Liver (tissue), 8 donors: ENCODE measurements at regions not wholly inside any gene's neighbourhood (a gene's known extent, or its start where the extent isn't known, plus 50 kb on each side); places are given as distances from the start of the nearest gene placed in this dataset.

Source experiments
- DNase-seq: peaks from one replicate; pipeline ENCODE4 v3.0.0-alpha.2; 2017; ENCODE audit warnings: low spot score
- H3K27ac ChIP-seq, 2 donors: one replicate each; pipeline ENCODE4 v1.7.0; 2013; ENCODE audit warnings: inconsistent platforms in 2 of 2, low read length in 2 of 2, control low read depth in 1 of 2, low read depth in 1 of 2, mild to moderate bottlenecking in 1 of 2
- H3K27me3 ChIP-seq, 4 donors: one replicate each; pipeline versions ENCODE4 v1.6.1 to v1.7.0; 2013; ENCODE audit warnings: low read length in 3 of 4, inconsistent platforms in 1 of 4, mild to moderate bottlenecking in 1 of 4, moderate library complexity in 1 of 4; ENCODE audit not compliant: control insufficient read depth in 4 of 4, insufficient read depth in 4 of 4
- H3K36me3 ChIP-seq, 4 donors: one replicate each; pipeline versions ENCODE4 v1.6.1 to v1.7.0; 2013; ENCODE audit warnings: low read length in 3 of 4, mild to moderate bottlenecking in 3 of 4, low read depth in 1 of 4, moderate library complexity in 1 of 4; ENCODE audit not compliant: control insufficient read depth in 4 of 4, insufficient read depth in 3 of 4
- H3K4me1 ChIP-seq, 4 donors: one replicate each; pipeline versions ENCODE4 v1.6.1 to v1.7.0; 2013; ENCODE audit warnings: low read length in 3 of 4, mild to moderate bottlenecking in 3 of 4, moderate library complexity in 1 of 4; ENCODE audit not compliant: control insufficient read depth in 4 of 4, insufficient read depth in 4 of 4
- H3K4me3 ChIP-seq, 3 donors: one replicate each; pipeline versions ENCODE4 v1.6.1 to v1.7.0; 2013; ENCODE audit warnings: low read length in 3 of 3, control low read depth in 1 of 3, low read depth in 1 of 3, mild to moderate bottlenecking in 1 of 3
- H3K9ac ChIP-seq, 2 donors: one replicate each; pipeline ENCODE4 v1.7.0; 2013; ENCODE audit warnings: low read length in 2 of 2, mild to moderate bottlenecking in 2 of 2, moderate library complexity in 2 of 2, control low read depth in 1 of 2, low read depth in 1 of 2
- H3K9me3 ChIP-seq, 4 donors: one replicate each; pipeline versions ENCODE4 v1.6.1 to v1.7.0; 2013; ENCODE audit warnings: low read length in 3 of 4; ENCODE audit not compliant: control insufficient read depth in 4 of 4
- ATF3 ChIP-seq: IDR thresholded peaks from 2 replicates; pipeline ENCODE4 v1.6.1; 2016; ENCODE audit warnings: antibody characterized with exemption
- CTCF ChIP-seq: fragments of 150-350 bp; IDR thresholded peaks from 2 replicates; pipeline ENCODE4 v1.5.1; 2017; ENCODE audit warnings: improper control_type of control experiment, low read depth, low read length; ENCODE audit not compliant: missing input control
- EGR1 ChIP-seq, 2 donors: IDR thresholded peaks; 2 replicates each; pipeline ENCODE4 v1.6.1; 2016 to 2018; ENCODE audit warnings: antibody characterized with exemption in 2 of 2, low read depth in 2 of 2
- FOXA1 ChIP-seq: IDR thresholded peaks from 2 replicates; pipeline ENCODE4 v1.6.1; 2016; ENCODE audit warnings: antibody characterized with exemption
- FOXA2 ChIP-seq: IDR thresholded peaks from 2 replicates; pipeline ENCODE4 v1.6.1; 2016; ENCODE audit warnings: antibody characterized with exemption
- GABPA ChIP-seq, 2 donors: IDR thresholded peaks in 1 of 2; conservative IDR thresholded peaks in 1 of 2; 2 replicates each; pipeline ENCODE4 v1.6.1; 2016; ENCODE audit warnings: antibody characterized with exemption in 2 of 2, mild to moderate bottlenecking in 1 of 2, moderate library complexity in 1 of 2
- HNF4A ChIP-seq, 2 donors: conservative IDR thresholded peaks; 2 replicates each; pipeline ENCODE4 v1.6.1; 2016; ENCODE audit warnings: antibody characterized with exemption in 2 of 2, mild to moderate bottlenecking in 2 of 2
- HNF4G ChIP-seq: IDR thresholded peaks from 2 replicates; pipeline ENCODE4 v1.6.1; 2016; ENCODE audit warnings: antibody characterized with exemption
- JUND ChIP-seq, 2 donors: IDR thresholded peaks; 2 replicates each; pipeline ENCODE4 v1.6.1; 2016; ENCODE audit warnings: antibody characterized with exemption in 2 of 2
- MAX ChIP-seq: IDR thresholded peaks from 2 replicates; pipeline ENCODE4 v1.6.1; 2016; ENCODE audit warnings: antibody characterized with exemption
- NR2F2 ChIP-seq: IDR thresholded peaks from 2 replicates; pipeline ENCODE4 v1.6.1; 2016; ENCODE audit warnings: antibody characterized with exemption
- RAD21 ChIP-seq, 2 donors: IDR thresholded peaks; 2 replicates each; pipeline ENCODE4 v1.6.1; 2016; ENCODE audit warnings: antibody characterized with exemption in 2 of 2, mild to moderate bottlenecking in 2 of 2
- REST ChIP-seq: IDR thresholded peaks from 2 replicates; pipeline ENCODE4 v1.6.1; 2016; ENCODE audit warnings: antibody characterized with exemption, mild to moderate bottlenecking
- RXRA ChIP-seq, 2 donors: IDR thresholded peaks; 2 replicates each; pipeline ENCODE4 v1.6.1; 2017 to 2018; ENCODE audit warnings: antibody characterized with exemption in 2 of 2, mild to moderate bottlenecking in 1 of 2
- SP1 ChIP-seq: IDR thresholded peaks from 2 replicates; pipeline ENCODE4 v1.6.1; 2018; ENCODE audit warnings: antibody characterized with exemption, mild to moderate bottlenecking
- TAF1 ChIP-seq: conservative IDR thresholded peaks from 2 replicates; pipeline ENCODE4 v1.6.1; 2016; ENCODE audit warnings: antibody characterized with exemption, mild to moderate bottlenecking
- YY1 ChIP-seq: IDR thresholded peaks from 2 replicates; pipeline ENCODE4 v1.6.1; 2016; ENCODE audit warnings: antibody characterized with exemption, mild to moderate bottlenecking
- ZBTB33 ChIP-seq: IDR thresholded peaks from 2 replicates; pipeline ENCODE4 v1.6.1; 2016; ENCODE audit warnings: antibody characterized with exemption
- WGBS: extraction: QIAGEN DNeasy Blood & Tissue Kit; methylation state at CpG from one replicate; pipeline ENCODE4 v1.1.7; 2013; 5-methylcytosine and 5-hydroxymethylcytosine counted together
- donor health status: healthy.
- donor health status: healthy.
- donor health status: healthy.
- donor health status: healthy.
- donor health status: healthy.

- 75% methylated on average over 1 of the region's 1 CpG for WGBS
- no peak overlapping the region for H3K27ac ChIP-seq
- no peak for DNase-seq
Measured at GRCh38 chr3:105187344-105187743, 179.4 kb upstream of the ALCAM start.

GRCh38 chr3:105195260-105195659, 171.4 kb upstream of the ALCAM start:
- no peak for DNase-seq
- Histone ChIP-seq H3K4me1 (no peaks in the 10 kb centered on the region), H3K4me3 (no peak overlapping the region), H3K9ac (no peak overlapping the region), H3K27me3 (no peaks in the 10 kb centered on the region), H3K27ac (no peak overlapping the region), H3K36me3 (no peaks in the 10 kb centered on the region), H3K9me3 (no peaks in the 10 kb centered on the region)
- no peak for TF ChIP-seq EGR1 (IDR thresholded peaks at IDR 0.05; ENCODE audit: low read depth in 2 of 2)
- TF ChIP-seq FOXA2 = no peak
- no peak for TF ChIP-seq REST
- no peak for TF ChIP-seq MAX
- TF ChIP-seq SP1 = no peak
- no peak for TF ChIP-seq FOXA1
- TF ChIP-seq RAD21 (IDR thresholded peaks at IDR 0.05) = no peak
- TF ChIP-seq YY1 = no peak
- TF ChIP-seq RXRA (IDR thresholded peaks at IDR 0.05) = no peak
- no peak for TF ChIP-seq ATF3
- no peak for TF ChIP-seq HNF4G
- no peak for TF ChIP-seq JUND (IDR thresholded peaks at IDR 0.05)
- no peak for TF ChIP-seq NR2F2
- TF ChIP-seq HNF4A (conservative IDR thresholded peaks at IDR 0.05) = no peak
- no peak for TF ChIP-seq TAF1
- no peak for TF ChIP-seq GABPA (IDR thresholded peaks at IDR 0.05 in 1 of 2, conservative IDR thresholded peaks at IDR 0.05 in 1 of 2)
- TF ChIP-seq CTCF = no peak
- no peak for TF ChIP-seq ZBTB33

More at GRCh38 chr3:105187344-105187743, 179.4 kb upstream of the ALCAM start:
- TF ChIP-seq TAF1 (no peak), NR2F2 (no peak), REST (no peak), HNF4G (no peak)
- no peaks in the 10 kb centered on the region for H3K9me3 ChIP-seq
- no peak overlapping the region for H3K9ac ChIP-seq
- no peaks in the 10 kb centered on the region for H3K27me3 ChIP-seq
- no peak overlapping the region for H3K4me3 ChIP-seq
- H3K4me1 ChIP-seq = no peaks in the 10 kb centered on the region
- H3K36me3 ChIP-seq = no peaks in the 10 kb centered on the region
